Neuron (in vitro differentiated cells): ENCODE measurements at regions not wholly inside any gene's neighbourhood (a gene's known extent, or its start where the extent isn't known, plus 50 kb on each side); places are given as distances from the start of the nearest gene placed in this dataset.

Experiments
- H2AFZ ChIP-seq: one replicate; pipeline ENCODE4 v1.6.1; 2013; ENCODE audit warnings: low read depth, mild to moderate bottlenecking, inconsistent platforms, low read length, moderate library complexity
- H3K27me3 ChIP-seq: one replicate; pipeline ENCODE4 v1.6.1; 2013; ENCODE audit warnings: low read length; ENCODE audit not compliant: insufficient read depth
- H3K36me3 ChIP-seq: one replicate; pipeline ENCODE4 v1.6.1; 2013; ENCODE audit warnings: low read length; ENCODE audit not compliant: insufficient read depth
- H3K4me1 ChIP-seq: one replicate; pipeline ENCODE4 v1.6.1; 2013; ENCODE audit warnings: low read length; ENCODE audit not compliant: insufficient read depth
- H3K4me3 ChIP-seq: 2 replicates; pipeline ENCODE4 v1.5.1; 2013; ENCODE audit warnings: mild to moderate bottlenecking, low read length, moderate library complexity
- H3K9me3 ChIP-seq: one replicate; pipeline ENCODE4 v1.6.1; 2013; ENCODE audit warnings: low read length

DNA sequence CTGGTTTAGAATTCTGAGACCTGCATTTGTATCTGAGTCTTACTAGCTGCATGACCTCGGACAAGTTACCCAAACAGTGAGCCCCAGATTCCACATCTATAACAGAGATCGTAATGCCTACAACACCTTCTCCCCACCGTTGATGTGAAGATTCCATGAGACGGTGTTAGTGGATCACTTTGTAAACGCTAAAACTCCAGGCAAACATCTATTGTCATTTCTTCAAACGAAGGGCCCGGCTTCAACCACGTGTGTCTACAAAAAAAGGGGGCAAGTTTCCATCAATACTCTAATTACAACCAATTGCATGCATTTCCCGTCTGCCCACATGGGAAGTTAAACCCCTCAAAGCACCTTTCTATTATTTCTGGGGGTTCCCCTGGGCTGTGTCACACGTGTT is 99.1 kb upstream of the ENPP6 start:
- Histone ChIP-seq H2AFZ (no peak overlapping the region), H3K36me3 (no peaks in the 10 kb centered on the region), H3K4me3 (no peak overlapping the region), H3K27me3 (peaks cover 6% of the 10 kb centered on the region), H3K9me3 (no peaks in the 10 kb centered on the region), H3K4me1 (no peaks in the 10 kb centered on the region)

DNA sequence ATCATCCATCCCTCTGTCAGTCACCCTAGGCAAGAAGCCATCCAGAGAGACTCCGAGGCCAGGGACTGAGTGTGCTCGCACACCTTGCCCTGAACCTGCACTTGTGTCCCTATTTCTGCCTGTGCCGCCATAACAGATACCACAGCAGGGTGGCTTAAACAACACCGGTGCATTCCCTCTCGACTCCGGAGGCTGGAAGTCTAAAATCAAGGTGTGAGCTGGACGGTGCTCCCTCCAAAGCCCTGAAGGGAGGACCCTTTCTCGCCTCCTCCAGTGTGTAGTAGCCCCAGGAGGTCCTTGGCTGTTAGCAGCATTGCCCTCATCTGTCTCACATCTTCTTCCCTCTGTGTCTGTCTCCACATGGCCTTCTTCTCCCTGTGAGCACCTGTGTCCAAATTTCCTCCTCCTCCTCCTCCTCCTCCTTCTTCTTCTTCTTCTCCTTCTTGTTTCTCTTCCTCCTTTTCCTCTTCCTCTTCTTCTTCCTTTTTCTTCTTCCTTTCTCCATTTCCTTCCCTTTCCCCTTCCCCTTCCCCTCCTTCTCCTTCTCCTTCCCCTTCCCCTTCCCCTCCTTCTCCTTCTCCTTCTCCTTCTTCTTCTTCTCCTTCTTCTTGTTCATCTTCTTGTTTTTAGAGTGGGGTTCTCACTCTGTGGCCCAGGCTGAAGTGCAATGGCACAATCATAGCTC is 98.1 kb upstream of the ENPP6 start:
- Histone ChIP-seq H3K9me3 (no peaks in the 10 kb centered on the region), H3K36me3 (no peaks in the 10 kb centered on the region), H3K4me3 (no peak overlapping the region), H2AFZ (no peak overlapping the region), H3K4me1 (no peaks in the 10 kb centered on the region), H3K27me3 (peaks cover 6% of the 10 kb centered on the region)

DNA sequence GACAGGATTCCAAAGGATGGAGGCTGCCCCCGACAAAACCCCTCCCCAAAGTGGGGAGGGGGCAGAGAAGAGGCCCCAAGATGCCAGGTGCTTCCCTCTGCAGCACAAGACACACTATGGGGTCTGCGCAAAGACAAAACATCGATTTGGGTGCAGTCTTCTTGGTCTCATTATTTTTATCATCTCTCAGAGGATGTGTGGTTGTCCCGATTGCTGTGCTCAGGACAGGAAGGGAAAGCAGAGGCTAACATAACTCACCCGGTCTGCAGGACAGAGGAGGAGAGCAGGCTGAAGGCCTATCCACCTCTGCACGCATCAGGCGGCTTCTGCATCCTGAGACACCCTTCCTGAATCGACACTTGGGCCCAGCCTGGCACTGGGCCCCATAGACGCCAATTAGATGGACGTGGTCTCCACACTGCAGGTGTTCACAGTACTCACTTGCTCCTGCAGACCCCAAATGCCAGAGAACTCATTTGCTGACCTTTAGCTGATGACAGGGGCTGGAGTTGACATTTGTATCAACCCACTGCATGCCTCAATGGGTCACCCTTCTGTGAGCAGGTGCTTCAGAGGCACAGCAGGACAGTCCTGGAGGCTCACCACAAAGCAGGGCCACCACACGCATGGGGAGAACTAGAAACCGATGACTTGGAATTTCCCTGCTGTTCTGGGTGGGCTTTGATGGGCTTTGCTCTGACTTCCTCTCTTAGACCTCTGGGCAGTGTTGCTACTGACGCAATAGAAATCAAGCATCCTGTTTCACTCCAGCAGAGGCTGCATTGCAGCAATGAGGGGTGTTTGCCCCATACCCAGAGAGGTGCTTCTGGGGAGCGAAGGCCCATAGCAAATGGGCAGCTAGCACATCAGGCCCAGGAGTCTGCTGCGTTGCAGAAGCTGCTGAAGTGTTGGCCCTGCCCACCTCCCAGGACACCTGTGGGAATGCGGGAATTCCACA is 96.3 kb upstream of the ENPP6 start:
- Histone ChIP-seq H3K9me3 (no peaks in the 10 kb centered on the region), H3K27me3 (peaks cover 6% of the 10 kb centered on the region), H3K36me3 (no peaks in the 10 kb centered on the region), H3K4me3 (no peak overlapping the region), H2AFZ (no peak overlapping the region), H3K4me1 (no peaks in the 10 kb centered on the region)

DNA sequence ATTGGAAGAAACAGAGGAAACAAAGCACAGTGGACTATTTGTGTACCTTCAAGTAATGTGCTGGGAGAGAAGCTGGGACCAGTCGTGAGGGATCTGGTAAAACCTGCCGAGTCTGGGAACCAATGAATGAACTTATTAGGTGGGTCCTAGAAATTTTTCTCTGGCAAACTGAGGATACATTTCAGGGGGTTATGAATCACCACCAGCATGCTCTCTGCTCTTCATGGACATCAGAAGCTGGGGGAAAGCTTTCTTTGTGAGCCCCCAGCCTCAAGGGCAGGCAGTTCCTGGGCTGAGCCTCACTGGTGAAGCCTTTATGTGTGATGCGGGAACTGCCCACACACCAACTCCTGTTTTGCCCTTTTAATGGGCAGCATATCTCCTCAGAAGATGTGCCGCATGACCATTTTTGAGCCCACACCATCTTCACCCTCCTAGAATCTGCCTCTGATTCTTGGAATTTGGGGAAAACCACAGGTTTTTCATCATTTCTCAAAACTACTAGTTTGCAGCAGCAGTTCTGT is 95.4 kb upstream of the ENPP6 start:
- H3K27me3 ChIP-seq, result peaks cover 2% of the 10 kb centered on the region
- no peaks in the 10 kb centered on the region for H3K9me3 ChIP-seq
- H2AFZ ChIP-seq, result no peak overlapping the region
- no peaks in the 10 kb centered on the region for H3K36me3 ChIP-seq
- H3K4me3 ChIP-seq, result no peak overlapping the region
- no peaks in the 10 kb centered on the region for H3K4me1 ChIP-seq

DNA sequence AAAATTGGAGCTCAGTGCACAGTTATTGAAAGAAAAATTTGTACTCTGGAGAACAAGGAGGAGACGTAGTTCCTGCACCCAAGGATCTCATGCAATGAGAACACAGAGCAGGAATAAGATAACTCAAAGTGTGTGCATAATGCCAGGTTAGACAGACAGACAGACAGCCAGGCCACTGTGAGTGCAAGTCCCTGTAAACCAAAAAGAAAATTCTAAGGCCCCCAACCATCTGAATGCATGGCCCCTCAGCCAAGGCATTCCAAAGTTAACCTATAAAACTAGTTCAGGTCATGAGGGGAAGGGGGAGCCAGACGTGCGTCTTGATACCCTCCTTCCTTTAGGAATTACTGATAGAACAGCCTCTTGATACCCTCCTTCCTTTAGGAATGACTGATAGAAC is 94.5 kb upstream of the ENPP6 start:
- no peak overlapping the region for H2AFZ ChIP-seq
- H3K4me3 ChIP-seq, result no peak overlapping the region
- peaks cover 2% of the 10 kb centered on the region for H3K27me3 ChIP-seq
- H3K4me1 ChIP-seq, result no peaks in the 10 kb centered on the region
- no peaks in the 10 kb centered on the region for H3K9me3 ChIP-seq
- H3K36me3 ChIP-seq, result no peaks in the 10 kb centered on the region

DNA sequence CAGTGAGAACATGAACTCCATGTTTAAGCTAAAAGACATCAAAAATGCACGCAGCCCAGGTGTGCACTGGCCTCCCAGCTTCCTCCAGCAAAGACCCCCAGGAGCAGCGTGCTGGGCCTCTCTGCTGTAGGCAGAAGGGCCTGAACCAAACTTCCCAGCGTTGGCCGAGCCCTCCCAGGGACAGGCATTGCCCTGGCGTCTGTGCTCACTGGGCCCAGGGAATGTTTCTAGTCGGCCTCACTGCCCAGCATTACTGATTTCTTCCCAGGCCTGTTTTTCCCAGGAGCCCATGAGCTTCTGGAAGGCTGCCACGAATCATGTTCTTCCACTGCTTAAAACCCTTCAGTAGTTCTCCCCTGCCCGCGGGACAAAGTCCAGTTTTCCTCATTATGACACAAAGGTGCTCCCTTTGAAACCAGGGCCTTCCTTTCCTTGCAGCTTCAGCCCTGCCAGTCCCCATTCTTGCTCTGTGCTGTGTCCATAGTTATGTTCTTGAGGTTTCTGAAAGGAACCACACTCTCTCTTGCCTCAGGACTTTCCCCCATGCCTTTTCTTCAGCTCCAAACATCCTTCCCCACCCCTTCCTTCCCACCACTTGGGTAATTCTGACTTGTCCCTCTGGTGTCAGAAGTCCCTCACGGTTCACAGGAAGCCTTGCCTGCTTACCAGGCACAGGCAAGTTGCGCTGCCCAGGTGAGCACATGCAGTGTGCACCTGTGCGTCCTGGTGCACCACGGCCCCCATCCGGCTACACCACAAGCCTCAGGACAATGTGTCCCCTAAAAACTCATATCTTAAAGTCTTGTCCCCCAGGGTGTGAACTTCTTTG is 93.4 kb upstream of the ENPP6 start:
- Histone ChIP-seq H3K36me3 (no peaks in the 10 kb centered on the region), H3K4me3 (no peak overlapping the region), H3K9me3 (no peaks in the 10 kb centered on the region), H2AFZ (no peak overlapping the region), H3K4me1 (no peaks in the 10 kb centered on the region), H3K27me3 (peaks cover 2% of the 10 kb centered on the region)

DNA sequence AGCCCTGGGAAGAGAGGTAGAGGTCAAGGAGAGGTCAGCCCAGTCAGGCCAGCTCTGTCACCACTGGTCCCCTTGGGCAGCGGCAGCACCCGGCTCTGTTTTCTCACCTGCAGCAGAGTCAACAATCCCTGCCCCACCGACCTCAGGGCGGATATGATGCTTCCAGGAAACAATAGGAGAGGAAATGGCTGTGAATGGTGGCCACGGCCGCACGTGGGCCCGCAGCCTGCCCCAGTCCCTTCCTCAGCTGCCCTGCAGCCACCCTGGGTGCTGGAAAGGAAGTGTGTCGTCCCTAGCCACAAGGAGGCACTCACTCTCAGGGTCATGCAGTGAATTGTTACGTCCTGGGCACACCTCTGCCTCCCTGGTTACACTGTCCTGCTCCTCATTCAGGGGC is 92.5 kb upstream of the ENPP6 start:
- Histone ChIP-seq H3K4me3 (no peak overlapping the region), H2AFZ (no peak overlapping the region), H3K9me3 (no peaks in the 10 kb centered on the region), H3K4me1 (no peaks in the 10 kb centered on the region), H3K36me3 (no peaks in the 10 kb centered on the region), H3K27me3 (no peaks in the 10 kb centered on the region)

DNA sequence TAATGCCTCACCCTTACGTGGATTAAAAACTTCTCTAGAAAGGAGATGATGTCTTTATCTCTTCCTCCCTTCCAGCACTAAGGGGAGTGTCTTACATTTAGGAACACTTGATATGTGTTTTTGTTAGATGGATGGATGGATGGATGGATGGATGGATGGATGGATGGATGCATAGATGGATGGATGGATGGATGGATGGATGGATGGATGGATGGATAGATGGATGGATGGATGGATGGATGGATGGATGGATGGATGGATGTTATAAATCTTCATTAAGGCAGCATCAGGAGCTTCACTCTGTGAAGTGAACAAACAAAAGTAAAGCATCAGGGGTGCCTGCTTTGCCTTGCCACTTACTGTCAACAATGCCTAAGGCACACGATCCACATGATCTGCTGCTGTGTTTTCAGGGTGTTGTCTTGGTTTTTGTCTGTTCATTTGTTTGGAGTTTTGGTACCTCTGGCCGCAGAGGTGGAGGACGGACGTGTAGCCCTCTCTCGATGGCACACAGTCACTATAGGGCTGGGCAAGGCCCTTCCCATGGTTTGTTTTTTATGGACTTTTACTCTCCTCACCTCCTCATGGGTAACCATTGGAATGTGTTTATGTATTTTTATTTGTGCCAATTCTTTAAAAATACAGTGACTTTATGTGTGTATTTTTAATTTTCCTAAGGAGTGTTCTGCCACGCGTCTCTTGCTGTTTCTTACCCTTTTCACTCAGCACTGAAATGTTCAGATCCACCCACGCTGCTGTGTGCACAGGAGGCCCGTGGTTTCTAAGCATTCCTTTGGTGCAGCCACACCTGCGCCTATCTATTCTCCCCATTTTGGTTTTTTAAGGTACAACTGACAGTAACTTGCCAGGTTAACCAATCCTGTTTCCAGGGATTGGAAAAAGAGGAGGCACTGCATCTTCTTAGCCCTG is 91.8 kb upstream of the ENPP6 start:
- Histone ChIP-seq H3K27me3 (no peaks in the 10 kb centered on the region), H3K4me3 (no peak overlapping the region), H3K4me1 (no peaks in the 10 kb centered on the region), H3K36me3 (no peaks in the 10 kb centered on the region), H2AFZ (no peak overlapping the region), H3K9me3 (no peaks in the 10 kb centered on the region)

DNA sequence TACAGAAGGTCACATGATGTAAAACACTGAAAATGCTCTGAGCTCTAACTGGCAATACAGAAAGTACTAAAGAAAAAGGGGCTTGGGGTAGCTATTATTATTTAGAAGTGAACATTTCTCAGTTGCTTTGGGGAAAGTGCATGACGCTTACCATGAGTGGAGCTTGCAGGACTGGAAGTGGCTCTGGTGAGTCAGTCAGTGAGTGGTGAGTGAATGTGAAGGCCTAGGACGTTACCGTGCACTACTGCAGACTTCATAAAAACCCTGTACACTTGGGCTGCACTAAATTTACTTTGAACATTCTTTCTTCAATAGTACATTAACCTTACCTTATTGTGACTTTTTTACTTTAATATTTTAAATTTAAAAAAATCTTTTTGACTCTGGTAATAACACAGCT is 89.3 kb upstream of the ENPP6 start:
- Histone ChIP-seq H2AFZ (no peak overlapping the region), H3K4me3 (no peak overlapping the region), H3K9me3 (no peaks in the 10 kb centered on the region), H3K27me3 (no peaks in the 10 kb centered on the region), H3K4me1 (no peaks in the 10 kb centered on the region), H3K36me3 (no peaks in the 10 kb centered on the region)

DNA sequence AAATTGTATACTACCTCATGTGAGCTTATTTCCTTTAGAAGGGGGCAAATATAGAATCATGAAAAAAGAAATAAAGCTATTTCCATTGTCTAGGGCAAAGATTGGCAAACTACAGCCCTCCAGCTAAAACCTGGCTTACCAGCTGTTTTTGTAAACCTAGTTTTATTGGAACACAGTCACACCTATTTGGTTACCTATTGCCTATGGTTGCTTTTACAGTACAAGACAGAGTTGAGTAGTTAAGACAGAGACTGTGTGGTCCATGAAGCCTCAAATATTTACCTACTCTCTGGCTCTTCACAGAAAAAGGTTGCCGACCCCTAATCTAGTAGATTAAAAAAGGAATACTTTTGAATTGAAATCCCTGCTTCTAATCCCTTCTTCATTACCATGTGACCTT is 88.8 kb upstream of the ENPP6 start:
- no peaks in the 10 kb centered on the region for H3K36me3 ChIP-seq
- no peak overlapping the region for H3K4me3 ChIP-seq
- H2AFZ ChIP-seq, result no peak overlapping the region

DNA sequence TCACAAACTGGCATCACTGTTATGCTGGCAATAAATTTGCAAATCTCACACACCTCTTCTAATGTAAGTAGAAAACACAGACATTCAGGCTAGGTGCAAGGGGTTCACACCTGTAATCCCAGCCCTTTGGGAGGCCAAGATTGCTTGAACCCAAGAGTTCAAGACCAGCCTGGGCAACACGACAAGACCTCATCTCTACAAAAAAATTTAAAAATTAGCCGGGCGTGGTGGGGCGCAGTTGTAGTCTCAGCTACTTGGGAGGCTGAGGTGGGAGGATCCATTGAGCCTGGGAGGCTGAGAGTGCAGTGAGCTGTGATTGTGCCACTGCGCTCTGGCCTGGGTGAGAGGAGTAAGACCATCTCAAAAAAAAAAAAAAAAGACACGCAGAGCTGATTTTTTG is 83.1 kb upstream of the ENPP6 start:
- no peak overlapping the region for H3K4me3 ChIP-seq
- H3K9me3 ChIP-seq, result no peaks in the 10 kb centered on the region
- H3K36me3 ChIP-seq, result no peaks in the 10 kb centered on the region
- H2AFZ ChIP-seq, result no peak overlapping the region
- no peaks in the 10 kb centered on the region for H3K27me3 ChIP-seq
- peaks cover 6% of the 10 kb centered on the region for H3K4me1 ChIP-seq

More for the DNA sequence above, 88.8 kb upstream of the ENPP6 start:
- H3K4me1 ChIP-seq, result no peaks in the 10 kb centered on the region
- H3K27me3 ChIP-seq, result no peaks in the 10 kb centered on the region
- H3K9me3 ChIP-seq, result no peaks in the 10 kb centered on the region

DNA sequence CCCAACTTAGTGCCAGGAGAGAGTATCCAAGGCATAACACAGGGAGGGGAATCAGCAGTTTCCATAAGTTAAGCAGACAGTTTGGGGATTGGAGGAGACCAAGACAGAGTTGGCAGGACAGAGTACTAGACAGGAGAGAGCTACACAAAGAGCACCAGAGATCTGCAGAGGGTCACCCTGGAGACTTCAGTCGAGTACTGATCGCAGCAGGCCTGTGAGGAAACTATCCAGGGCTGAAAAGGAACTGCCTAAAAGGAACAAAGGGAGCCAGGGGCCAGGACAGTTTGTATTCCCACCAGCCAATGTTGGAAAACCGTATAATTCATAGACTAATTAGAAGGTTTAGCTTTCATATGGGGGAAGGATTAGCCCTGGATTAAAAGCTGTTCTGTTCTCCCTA is 80.6 kb upstream of the ENPP6 start:
- H3K4me3 ChIP-seq, result no peak overlapping the region
- H3K36me3 ChIP-seq, result no peaks in the 10 kb centered on the region
- H2AFZ ChIP-seq, result peak overlapping the region; percentile 5
- H3K4me1 ChIP-seq, result peaks cover 14% of the 10 kb centered on the region
- H3K9me3 ChIP-seq, result no peaks in the 10 kb centered on the region
- H3K27me3 ChIP-seq, result no peaks in the 10 kb centered on the region
